IMR-90 (cell line): ENCODE measurements at regions not wholly inside any gene's neighbourhood (a gene's known extent, or its start where the extent isn't known, plus 50 kb on each side); places are given as distances from the start of the nearest gene placed in this dataset.

ENCODE experiments used
- ATAC-seq: fragments of 200-7000 bp; cut with Tn5 transposase; 2 replicates; pipeline ENCODE4 v1.9.1; 2020; ENCODE audit warnings: low read depth, mild to moderate bottlenecking, moderate library complexity
- BruUV-seq: library from RNA; stranded (reverse); fragments of 400-500 nt; replicated peaks from 2 replicates; lab custom pipeline; 2021; lab: Mats Ljungman, UMichigan
- CTCF ChIA-PET: fragments of 300-600 bp; formaldehyde crosslinking; extraction: SDS; loops from one replicate; lab custom pipeline; 2021; ENCODE audit warnings: antibody characterized with exemption; lab: Yijun Ruan, JAX
- POLR2A ChIA-PET: fragments of 300-600 bp; sonication (Branson Sonifier 250); formaldehyde crosslinking; loops from one replicate; lab custom pipeline; 2022; ENCODE audit warnings: antibody characterized with exemption; ENCODE audit not compliant: unreplicated experiment; lab: Charles Lee
- DNase-seq: peaks from one replicate; pipeline ENCODE4 v3.0.0; 2013
- H2AFZ ChIP-seq: replicated peaks from 2 replicates; pipeline ENCODE3; 2013; ENCODE audit warnings: low read length, mild to moderate bottlenecking; ENCODE audit not compliant: poor library complexity
- H2AK5ac ChIP-seq: 2 replicates; pipeline ENCODE4 v1.6.1; 2013; ENCODE audit warnings: low read depth, low read length, inconsistent platforms
- H2AK9ac ChIP-seq: replicated peaks from 2 replicates; pipeline ENCODE3; 2013; ENCODE audit warnings: mild to moderate bottlenecking, low read depth, low read length, moderate library complexity; ENCODE audit not compliant: poor library complexity
- H2BK120ac ChIP-seq: 2 replicates; pipeline ENCODE4 v1.6.1; 2013; ENCODE audit warnings: low read depth, low read length, inconsistent platforms
- H2BK15ac ChIP-seq: 3 replicates; pipeline ENCODE4 v1.6.1; 2013; ENCODE audit warnings: low read depth, low read length, inconsistent platforms
- H2BK20ac ChIP-seq: 2 replicates; pipeline ENCODE4 v1.6.1; 2013; ENCODE audit warnings: low read depth, mild to moderate bottlenecking, inconsistent platforms, low read length, moderate library complexity
- H2BK5ac ChIP-seq: 2 replicates; pipeline ENCODE4 v1.6.1; 2013; ENCODE audit warnings: mild to moderate bottlenecking, low read depth, low read length, inconsistent platforms; ENCODE audit not compliant: poor library complexity, severe bottlenecking
- H3K14ac ChIP-seq: replicated peaks from 2 replicates; pipeline ENCODE4 v1.6.1; 2013; ENCODE audit warnings: low read depth, low read length, inconsistent platforms
- H3K18ac ChIP-seq: 2 replicates; pipeline ENCODE4 v1.6.1; 2013; ENCODE audit warnings: low read depth, low read length, control low read depth
- H3K23ac ChIP-seq: 2 replicates; pipeline ENCODE4 v1.6.1; 2013; ENCODE audit warnings: low read depth, low read length, inconsistent platforms
- H3K27ac ChIP-seq: 2 replicates; pipeline ENCODE4 v1.5.1; 2013; ENCODE audit warnings: mild to moderate bottlenecking, control low read depth, low read length; ENCODE audit not compliant: insufficient read depth
- H3K27me3 ChIP-seq: 2 replicates; pipeline ENCODE4 v1.6.1; 2013; ENCODE audit warnings: low read length; ENCODE audit not compliant: control insufficient read depth, insufficient read depth
- H3K36me3 ChIP-seq: 2 replicates; pipeline ENCODE4 v1.6.1; 2013; ENCODE audit warnings: low read length, mixed read lengths; ENCODE audit not compliant: control insufficient read depth, insufficient read depth
- H3K4ac ChIP-seq: 2 replicates; pipeline ENCODE4 v1.6.1; 2013; ENCODE audit warnings: low read depth, low read length, inconsistent platforms
- H3K4me1 ChIP-seq: 2 replicates; pipeline ENCODE4 v1.6.1; 2013; ENCODE audit warnings: low read length, mixed read lengths; ENCODE audit not compliant: control insufficient read depth, insufficient read depth
- H3K4me2 ChIP-seq: 2 replicates; pipeline ENCODE4 v1.6.1; 2013; ENCODE audit warnings: low read depth, mild to moderate bottlenecking, control low read depth, low read length, moderate library complexity
- H3K4me3 ChIP-seq: 2 replicates; pipeline ENCODE4 v1.5.1; 2013; ENCODE audit warnings: low read depth, mild to moderate bottlenecking, control low read depth, low read length, moderate library complexity; ENCODE audit not compliant: insufficient read depth
- H3K56ac ChIP-seq: 2 replicates; pipeline ENCODE4 v1.6.1; 2013; ENCODE audit warnings: low read length, inconsistent platforms; ENCODE audit not compliant: insufficient read depth; ENCODE audit errors: extremely low read depth
- H3K79me1 ChIP-seq, 2 experiments: 2 replicates each; pipeline ENCODE4 v1.6.1; 2013; ENCODE audit warnings: low read length in 2 of 2, inconsistent platforms in 1 of 2, low read depth in 1 of 2
- H3K9ac ChIP-seq: 2 replicates; pipeline ENCODE4 v1.6.1; 2013; ENCODE audit warnings: low read depth, low read length, control low read depth
- H3K9me1 ChIP-seq: 2 replicates; pipeline ENCODE4 v1.6.1; 2013; ENCODE audit warnings: low read length, inconsistent platforms; ENCODE audit not compliant: insufficient read depth
- H3K9me3 ChIP-seq: 2 replicates; pipeline ENCODE4 v1.6.1; 2013; ENCODE audit warnings: low read length; ENCODE audit not compliant: control insufficient read depth, insufficient read depth
- H4K20me1 ChIP-seq: 2 replicates; pipeline ENCODE4 v1.6.1; 2013; ENCODE audit warnings: low read length, inconsistent platforms; ENCODE audit not compliant: insufficient read depth
- H4K5ac ChIP-seq: 2 replicates; pipeline ENCODE4 v1.6.1; 2013; ENCODE audit warnings: mild to moderate bottlenecking, low read depth, low read length, control low read depth
- H4K8ac ChIP-seq, 2 experiments: 2 replicates each; pipeline ENCODE4 v1.6.1; 2013; ENCODE audit warnings: low read depth in 2 of 2, low read length in 2 of 2, control low read depth in 1 of 2, inconsistent platforms in 1 of 2
- H4K91ac ChIP-seq: 2 replicates; pipeline ENCODE4 v1.6.1; 2013; ENCODE audit warnings: low read depth, low read length, inconsistent platforms; ENCODE audit not compliant: insufficient read depth
- WGBS, 2 experiments: methylation state at CpG; one replicate each; pipeline versions ENCODE4 v1.1.5 to v1.1.7; 2013; ENCODE audit warnings: missing lambda C conversion rate in 2 of 2; ENCODE audit not compliant: insufficient read length in 1 of 2; ENCODE audit errors: extremely low coverage in 2 of 2; 5-methylcytosine and 5-hydroxymethylcytosine counted together
- dilution Hi-C: fragments of 300-500 bp; cut with HindIII; formaldehyde crosslinking; loops from one replicate; pipeline ENCODE4 v1.14.3; 2018; ENCODE audit warnings: low sequenced_read_pairs; ENCODE audit not compliant: unreplicated experiment
- in situ Hi-C: fragments of 300-500 bp; cut with MboI; formaldehyde crosslinking; loops from 3 replicates; pipeline ENCODE4 v1.14.3; 2019; ENCODE audit warnings: low sequenced_read_pairs, inconsistent platforms, mixed read lengths
- intact Hi-C: fragments of 100-400 bp; cut with micrococcal nuclease; formaldehyde crosslinking; loops from 2 replicates; pipeline ENCODE4 v1.10.0; 2022
- TF ChIP-seq, protein P1 (sequence below): conservative IDR thresholded peaks from 2 replicates; pipeline ENCODE4 v1.5.1; 2012; ENCODE audit warnings: mild to moderate bottlenecking, low read depth, low read length, improper control_type of control experiment

DNA sequence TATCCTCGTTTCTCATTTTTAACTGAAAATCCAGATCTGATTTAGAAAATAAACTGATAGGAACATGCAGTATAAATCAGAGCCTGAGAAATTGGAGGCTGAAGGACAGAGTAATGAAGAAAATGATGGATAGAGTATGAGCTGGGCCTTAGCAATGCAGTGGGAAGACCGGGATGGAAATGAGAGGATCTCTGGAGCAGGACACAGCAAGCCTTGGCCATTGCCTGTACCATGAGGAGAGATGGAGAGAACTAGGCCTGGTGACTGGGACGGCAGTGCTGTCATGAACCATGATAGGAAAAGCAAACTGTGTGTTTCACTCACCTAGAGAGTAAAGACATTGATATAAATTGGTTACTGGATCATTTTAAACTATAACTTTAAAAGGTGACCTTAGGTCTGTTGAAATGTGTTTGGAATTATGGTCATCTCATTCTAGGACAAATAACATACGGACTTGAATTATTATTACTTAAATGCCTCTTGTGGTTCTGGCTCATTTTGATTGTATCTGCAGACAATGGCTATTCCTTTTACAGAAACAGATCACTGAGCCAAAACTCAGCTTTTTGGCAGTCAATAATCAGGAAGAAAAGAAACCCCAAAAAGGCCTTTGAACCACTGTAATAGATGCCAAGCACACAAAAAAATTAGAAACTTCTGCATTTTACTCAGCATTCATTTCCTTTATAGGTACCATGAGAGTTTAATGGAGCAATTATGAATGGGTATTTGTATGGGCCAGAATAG is 251.9 kb upstream of the PRKD1 start:
- TF ChIP-seq, protein P1, sequence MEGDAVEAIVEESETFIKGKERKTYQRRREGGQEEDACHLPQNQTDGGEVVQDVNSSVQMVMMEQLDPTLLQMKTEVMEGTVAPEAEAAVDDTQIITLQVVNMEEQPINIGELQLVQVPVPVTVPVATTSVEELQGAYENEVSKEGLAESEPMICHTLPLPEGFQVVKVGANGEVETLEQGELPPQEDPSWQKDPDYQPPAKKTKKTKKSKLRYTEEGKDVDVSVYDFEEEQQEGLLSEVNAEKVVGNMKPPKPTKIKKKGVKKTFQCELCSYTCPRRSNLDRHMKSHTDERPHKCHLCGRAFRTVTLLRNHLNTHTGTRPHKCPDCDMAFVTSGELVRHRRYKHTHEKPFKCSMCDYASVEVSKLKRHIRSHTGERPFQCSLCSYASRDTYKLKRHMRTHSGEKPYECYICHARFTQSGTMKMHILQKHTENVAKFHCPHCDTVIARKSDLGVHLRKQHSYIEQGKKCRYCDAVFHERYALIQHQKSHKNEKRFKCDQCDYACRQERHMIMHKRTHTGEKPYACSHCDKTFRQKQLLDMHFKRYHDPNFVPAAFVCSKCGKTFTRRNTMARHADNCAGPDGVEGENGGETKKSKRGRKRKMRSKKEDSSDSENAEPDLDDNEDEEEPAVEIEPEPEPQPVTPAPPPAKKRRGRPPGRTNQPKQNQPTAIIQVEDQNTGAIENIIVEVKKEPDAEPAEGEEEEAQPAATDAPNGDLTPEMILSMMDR, result no peak
- H4K91ac ChIP-seq, result no peak overlapping the region
- H2BK5ac ChIP-seq, result peak overlapping the region; percentile 20
- H4K8ac ChIP-seq, result no peak overlapping the region; a peak in 1 of 4 replicates
- no peak overlapping the region for H3K9ac ChIP-seq
- H3K18ac ChIP-seq, result peak overlapping the region; percentile 69; the same call in 1 of the 2 replicates
- H3K4me1 ChIP-seq, result peaks cover 2% of the 10 kb centered on the region
- H2BK15ac ChIP-seq, result no peak overlapping the region
- 83% methylated on average over 1 of the region's 4 CpGs; no CpG with 5 or more reads in 1 of the 2 experiments for WGBS, 2 experiments
- H2BK120ac ChIP-seq, result no peak overlapping the region
- 0 out of 2 replicates have a peak overlapping the region, but pooled peaks have one; percentile 10 for H3K14ac ChIP-seq
- H3K4me3 ChIP-seq, result no peak overlapping the region
- H3K36me3 ChIP-seq, result no peaks in the 10 kb centered on the region
- H3K23ac ChIP-seq, result no peak overlapping the region
- no peak overlapping the region for H2AFZ ChIP-seq
- no peak overlapping the region for H2AK9ac ChIP-seq
- no peak overlapping the region for H3K27ac ChIP-seq
- no peak overlapping the region for H2AK5ac ChIP-seq
- dilution Hi-C loops (no loop called here), in situ Hi-C loops (no loop called here), intact Hi-C loops (no loop called here)
- H3K4me2 ChIP-seq, result no peak overlapping the region
- no peaks in the 10 kb centered on the region for H3K27me3 ChIP-seq
- no peak overlapping the region for H3K56ac ChIP-seq
- H4K5ac ChIP-seq, result peak overlapping the region; percentile 79; the same call in 1 of the 2 replicates
- no peaks in the 10 kb centered on the region for H4K20me1 ChIP-seq
- no peaks in the 10 kb centered on the region for H3K9me1 ChIP-seq
- DNase-seq, result no peak
- ChIA-PET CTCF (no interaction called here), POLR2A (no interaction called here)
- H2BK20ac ChIP-seq, result no peak overlapping the region
- no TSS peak for BruUV-seq
- no peaks in the 10 kb centered on the region for H3K9me3 ChIP-seq
- no peak for ATAC-seq
- no peaks in the 10 kb centered on the region for H3K79me1 ChIP-seq
- no peak overlapping the region for H3K4ac ChIP-seq
